DMS 273 (cell line): ENCODE measurements at regions not wholly inside any gene's neighbourhood (a gene's known extent, or its start where the extent isn't known, plus 50 kb on each side); places are given as distances from the start of the nearest gene placed in this dataset.
"Not testable (repeated sequence)": the region's sequence is repeated elsewhere in the genome, so short reads cannot be mapped to it uniquely, and the experiment has no call there.

Source experiments
- DNase-seq: peaks from one replicate; lab custom pipeline; 2025; ENCODE audit not compliant: unreplicated experiment; lab: John Stamatoyannopoulos, UW

DNA sequence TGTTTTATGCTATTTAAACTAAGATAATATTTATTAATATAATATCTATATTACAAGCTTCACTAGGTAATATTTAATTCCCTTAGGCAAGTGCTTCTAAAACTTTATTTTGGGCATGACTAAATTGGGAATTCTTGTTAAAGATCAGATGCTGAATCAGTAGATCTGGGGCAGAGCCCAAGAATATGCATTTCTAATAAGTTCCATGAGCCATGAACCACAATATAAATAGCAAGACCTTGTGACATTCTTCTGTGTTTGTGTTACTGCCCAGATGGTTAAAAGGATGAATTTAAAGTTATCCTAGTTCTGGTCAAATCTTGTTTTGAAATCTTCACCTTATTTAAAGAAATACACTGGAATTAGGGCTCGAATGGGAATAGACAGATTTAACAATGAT lies 258.4 kb upstream of the CACNA2D1 start:
- no peak for DNase-seq

DNA sequence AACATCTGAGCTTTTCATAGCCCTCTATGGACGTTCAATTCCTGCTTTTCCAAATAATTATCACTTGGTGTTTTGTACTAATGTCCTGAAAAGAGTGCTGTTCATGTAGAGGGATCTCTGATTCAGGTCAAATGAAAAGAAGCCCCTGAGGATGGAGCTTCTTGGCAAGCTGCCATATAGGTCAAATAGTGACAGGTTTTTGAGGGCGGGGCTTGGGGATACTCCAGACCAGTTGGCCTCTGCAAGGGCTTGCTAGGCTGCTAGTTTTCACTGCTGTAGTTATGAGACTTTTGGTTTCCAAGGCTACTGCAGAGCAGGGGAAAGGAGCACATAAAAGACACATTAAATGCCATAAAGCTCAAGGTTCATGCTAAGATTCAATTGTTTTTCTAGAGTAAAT lies 257.2 kb upstream of the CACNA2D1 start:
- DNase-seq, result peak; percentile 79

DNA sequence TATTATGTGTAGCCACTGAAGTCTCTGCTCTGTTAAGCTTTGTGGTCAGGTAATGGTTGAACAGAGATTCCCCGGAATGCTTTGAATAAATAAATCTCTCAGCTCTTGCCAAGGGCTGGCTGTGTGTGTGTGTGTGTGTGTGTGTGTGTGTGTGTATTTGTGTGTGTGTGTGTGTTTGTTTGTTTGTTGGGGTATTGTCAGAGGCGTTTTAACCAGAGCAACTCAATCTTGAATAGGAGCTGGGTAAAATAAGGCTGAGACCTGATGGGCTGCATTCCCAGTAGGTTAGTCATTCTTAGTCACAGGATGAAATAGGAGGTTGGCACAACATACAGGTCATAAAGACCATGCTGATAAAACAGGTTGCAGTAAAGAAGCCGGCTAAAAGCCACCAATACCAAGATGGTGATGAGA lies 256.2 kb upstream of the CACNA2D1 start:
- peak; percentile 17 for DNase-seq

DNA sequence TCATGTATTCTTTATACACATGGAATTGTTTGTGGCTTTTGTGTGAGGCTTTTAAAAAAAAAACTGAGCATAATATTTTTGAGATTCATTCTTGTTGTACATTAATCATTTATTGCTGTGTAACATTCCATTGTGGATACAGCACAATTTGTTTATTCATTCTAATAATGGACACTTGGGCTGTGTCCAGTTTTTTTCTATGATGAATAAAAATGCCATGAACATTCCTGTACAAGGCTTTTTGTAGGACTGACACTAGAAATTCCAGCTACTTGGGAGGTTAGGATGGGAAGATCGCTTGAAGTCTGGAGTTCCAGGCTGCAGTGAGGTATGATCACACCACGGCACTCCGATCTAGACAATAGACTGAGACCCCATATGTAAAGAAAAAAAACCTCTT lies 254.3 kb upstream of the CACNA2D1 start:
- no peak for DNase-seq

DNA sequence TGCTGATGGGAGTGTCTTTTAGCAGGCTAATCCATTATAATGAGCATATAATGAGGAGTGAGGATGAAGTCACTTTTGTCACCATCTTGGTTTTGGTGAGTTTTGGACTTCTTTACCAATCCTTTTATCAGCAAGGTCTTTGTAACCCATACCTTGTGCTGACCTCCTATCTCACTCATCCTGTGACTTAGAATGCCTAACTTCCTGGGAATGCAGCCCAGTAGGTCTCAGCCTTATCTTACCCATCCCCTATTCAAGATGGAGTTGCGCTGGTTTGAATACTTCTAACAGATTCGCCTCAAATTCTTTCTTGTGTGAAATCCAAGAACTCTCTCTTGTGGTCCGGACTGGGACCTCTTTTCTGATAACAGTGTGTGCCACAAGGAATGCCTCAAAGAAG lies 253.1 kb upstream of the CACNA2D1 start:
- no peak for DNase-seq

DNA sequence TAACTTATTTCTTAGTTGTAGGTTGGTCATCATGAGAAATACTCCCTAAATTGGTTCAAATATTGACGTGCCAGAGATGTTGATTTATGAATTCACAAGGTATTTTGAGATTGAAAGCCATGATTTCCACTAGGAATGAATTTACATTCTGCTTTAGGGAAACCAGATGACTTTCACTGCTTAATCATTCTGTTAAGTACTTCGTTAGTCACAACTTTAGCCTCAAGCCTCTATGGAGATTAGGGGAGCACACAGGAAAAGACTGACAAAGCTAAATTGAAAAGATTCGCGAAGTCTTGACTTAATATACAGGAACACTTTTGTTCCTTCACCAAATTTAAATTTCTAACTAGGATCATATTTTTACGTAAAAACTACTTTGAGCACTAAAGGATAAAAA lies 250.4 kb upstream of the CACNA2D1 start:
- no peak for DNase-seq

DNA sequence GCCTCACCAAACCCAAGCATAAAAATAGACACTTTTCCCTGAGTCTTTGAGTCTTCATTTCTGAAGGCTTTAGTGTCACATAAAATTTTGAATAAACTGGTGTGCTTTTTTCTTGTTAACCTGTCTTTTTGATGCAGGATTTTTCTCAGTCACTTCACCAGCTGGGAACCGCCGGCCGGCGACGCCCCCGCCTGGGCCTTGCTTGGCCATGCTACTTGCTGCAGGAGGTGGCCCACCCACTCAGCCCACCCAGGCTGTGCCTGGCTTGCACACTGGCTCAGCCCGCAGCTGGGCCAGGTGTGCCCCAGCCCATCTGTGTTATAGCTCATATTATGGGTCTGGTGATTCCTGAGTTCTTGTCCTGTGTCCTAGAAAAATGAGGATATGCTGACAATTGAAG lies 247.4 kb upstream of the CACNA2D1 start:
- DNase-seq, result no peak

DNA sequence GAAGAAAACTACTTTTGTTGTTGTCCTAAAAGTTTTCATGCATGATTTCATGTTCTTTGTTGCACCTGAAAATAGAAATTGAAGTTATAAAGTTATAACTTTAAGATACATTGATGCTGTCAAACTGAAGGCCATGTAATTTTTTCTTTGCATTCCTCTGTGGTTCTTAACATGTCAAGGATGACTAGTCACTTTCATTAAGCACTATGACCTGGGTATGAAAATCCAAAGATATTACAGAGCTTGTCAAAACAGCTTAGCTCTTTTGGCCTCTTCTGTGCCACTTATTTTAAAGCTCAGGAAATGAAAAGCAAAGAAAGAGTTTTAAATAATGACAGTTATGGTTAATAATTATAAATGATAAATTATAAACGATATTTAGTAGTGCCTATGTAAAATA lies 241.6 kb upstream of the CACNA2D1 start:
- no peak for DNase-seq

DNA sequence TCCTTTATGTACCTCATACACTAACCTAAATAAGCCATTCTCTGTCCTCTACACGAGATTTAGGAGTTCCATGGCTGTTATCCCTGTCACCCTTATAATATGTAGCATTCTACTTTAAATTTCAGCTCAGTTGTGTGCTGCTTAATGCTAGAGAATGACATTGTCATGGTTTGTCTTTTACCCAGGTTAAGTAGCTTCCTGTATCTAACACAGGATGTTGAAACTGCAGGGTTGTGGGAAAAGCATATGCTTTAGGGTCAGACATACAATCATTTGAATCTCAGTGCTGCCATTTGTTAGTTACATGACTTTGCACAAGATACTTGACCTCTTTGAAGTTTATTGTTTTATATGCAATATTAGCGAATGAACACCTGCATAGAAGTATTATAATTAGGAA lies 235.1 kb upstream of the CACNA2D1 start:
- no peak for DNase-seq

DNA sequence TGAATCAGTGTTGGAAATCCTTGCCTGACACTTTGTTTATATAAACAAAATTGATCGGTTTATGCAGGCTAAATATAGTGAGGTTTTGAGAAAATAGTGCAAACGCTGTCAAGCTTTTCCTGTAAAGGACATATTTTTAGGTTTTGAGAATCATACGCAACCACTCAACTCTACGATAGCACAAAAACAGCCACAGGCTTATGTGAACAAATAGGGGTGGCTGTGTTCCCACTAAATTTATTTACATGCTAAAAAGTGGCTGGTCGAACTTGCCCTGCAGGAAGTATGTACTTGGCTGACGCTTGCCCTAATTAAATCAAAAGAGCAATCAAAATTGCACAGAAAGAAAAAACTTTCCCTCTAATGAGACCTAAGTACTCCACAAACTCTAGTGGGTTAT lies 234.7 kb upstream of the CACNA2D1 start:
- DNase-seq, result no peak

DNA sequence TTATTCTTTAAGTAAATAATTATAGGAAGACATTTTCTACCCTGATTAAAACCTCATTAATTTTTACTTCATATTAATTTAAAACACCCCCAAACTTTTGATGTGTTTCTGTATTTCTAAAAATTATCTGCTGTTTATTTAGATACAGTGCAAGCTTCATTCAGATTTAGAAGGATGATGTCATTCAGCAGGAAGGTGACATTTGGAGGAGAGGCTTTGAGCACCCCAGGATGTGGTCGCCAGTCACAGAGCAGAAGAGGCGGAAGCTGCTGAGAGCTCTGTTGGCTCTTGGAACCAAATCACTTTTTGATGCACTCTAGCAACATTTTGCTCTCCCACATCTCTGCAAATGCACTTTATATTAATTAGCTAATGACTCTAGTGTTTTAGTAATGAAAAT lies 233.9 kb upstream of the CACNA2D1 start:
- peak; percentile 28 for DNase-seq

DNA sequence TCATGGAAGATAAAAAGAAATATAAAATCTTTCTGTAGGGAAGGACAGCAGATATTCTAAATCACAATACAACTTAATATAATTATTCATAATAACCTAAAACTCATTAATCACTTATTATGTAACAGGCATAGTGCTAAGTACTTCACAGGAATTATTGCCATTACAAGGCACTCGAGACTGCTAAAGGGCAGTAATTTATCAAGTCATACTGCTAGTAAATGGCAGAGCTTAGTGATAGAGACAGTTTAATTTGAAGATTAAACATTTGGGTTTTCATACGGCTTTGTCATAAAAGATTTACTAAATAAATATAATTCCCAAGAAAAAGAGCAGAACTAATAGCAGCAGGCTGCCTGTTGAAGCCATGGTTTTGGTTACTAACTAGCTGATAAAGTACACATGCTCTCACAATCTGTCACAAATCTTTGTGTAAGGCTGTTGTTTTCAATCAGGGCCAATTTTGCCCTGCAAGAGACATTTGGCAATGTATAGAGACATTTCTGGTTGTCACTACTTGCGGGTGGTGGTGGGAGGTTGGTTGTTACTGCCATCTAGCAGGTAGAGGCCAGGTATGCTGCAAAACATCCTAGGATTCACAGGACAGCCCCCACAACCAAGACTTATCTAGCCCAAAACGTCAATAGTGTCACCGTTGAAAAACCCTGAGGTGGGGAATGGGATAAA lies 233.3 kb upstream of the CACNA2D1 start:
- DNase-seq, result peak; percentile 59

DNA sequence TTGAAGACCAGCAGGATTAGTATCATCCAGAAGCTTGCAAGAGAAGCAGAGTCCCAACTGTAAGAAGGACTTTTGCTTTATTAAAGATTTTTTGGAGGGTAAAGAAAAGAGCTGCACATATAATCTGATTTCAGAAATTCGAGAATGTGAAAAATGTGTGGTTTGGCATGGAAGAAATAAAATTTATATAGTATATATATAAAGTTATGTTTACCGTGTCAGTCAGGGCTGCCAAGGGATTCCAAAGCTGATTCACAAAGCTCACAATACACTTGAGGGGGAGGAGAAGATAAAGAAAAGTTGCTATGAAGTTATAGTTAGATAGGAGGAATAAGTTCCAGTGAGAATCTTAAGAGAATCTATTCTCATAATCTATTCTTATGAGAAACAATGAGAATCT lies 231.8 kb upstream of the CACNA2D1 start:
- no peak for DNase-seq

DNA sequence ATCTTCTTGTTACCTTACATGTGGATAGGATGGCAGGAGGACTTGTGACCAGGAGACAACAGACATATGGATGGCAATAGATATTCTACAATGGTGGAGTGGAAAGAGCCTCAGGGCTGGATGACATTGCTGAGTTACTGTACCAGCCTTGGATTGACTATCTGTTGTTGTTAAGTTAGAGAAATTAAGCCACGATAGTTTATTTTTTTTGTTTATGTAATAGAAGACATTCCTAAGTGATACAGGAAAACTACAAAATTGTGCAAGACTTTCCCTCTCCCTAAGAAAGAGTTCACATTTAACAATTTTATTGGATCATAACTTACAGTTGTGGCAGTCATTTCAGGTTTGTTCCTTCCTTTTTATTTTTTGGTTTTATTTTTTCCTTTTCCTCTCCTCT lies 230.7 kb upstream of the CACNA2D1 start:
- no peak for DNase-seq

DNA sequence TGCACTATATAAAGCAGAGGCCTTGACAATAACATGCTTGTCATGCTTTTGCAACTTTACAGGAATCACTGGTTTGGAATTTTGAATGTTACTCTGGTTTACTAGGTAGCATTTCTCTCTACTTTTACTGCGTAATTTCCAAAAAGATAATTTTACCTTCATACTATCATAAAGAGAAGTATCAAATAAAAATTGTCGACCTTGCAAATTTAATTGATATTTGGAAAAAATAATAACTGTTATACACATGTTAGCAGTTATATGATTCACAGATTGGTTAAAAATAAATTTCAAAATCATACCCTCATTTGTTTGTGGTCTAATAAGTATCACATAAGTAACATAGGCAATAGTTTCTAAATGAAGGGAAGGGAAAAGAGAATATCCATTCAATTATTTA lies 228.5 kb upstream of the CACNA2D1 start:
- DNase-seq, result no peak

DNA sequence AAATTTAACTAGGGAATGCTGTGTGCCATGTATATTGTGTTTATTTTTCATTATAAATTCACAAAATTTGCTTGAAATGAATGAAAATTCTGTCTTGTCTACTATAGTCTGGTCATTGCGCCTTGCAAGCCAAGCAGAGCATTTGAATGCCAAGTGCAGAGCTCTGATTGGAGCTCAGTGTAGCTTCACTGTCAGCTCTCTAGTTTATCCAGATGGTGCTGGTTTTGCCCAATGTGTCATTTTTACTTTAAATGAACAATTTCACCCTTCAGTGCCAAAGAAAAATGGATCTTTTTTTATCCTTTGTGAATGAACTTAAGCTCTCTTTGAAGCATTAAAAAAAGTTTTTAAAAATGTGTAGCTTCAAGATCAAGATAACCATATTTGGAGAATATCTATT lies 225.6 kb upstream of the CACNA2D1 start:
- DNase-seq, result no peak

DNA sequence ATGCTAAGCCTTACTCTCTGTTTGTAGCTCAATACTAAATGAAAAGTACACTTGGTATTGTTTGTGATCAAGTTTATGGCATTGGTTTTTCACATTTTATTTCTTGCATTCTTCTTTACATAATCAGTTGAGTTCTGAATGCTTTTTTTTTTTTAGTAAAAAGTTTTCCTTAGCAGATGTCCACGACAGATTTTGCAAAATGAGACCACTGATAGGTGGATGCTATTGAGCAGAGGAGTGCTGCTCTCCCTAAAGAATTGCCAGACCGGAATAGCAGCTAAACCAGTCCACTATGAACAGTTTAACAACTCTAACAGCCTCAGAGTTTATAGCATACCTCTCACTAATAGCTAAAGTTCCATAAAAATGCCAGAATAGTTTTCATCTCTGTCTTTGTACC lies 225.1 kb upstream of the CACNA2D1 start:
- DNase-seq, result no peak

DNA sequence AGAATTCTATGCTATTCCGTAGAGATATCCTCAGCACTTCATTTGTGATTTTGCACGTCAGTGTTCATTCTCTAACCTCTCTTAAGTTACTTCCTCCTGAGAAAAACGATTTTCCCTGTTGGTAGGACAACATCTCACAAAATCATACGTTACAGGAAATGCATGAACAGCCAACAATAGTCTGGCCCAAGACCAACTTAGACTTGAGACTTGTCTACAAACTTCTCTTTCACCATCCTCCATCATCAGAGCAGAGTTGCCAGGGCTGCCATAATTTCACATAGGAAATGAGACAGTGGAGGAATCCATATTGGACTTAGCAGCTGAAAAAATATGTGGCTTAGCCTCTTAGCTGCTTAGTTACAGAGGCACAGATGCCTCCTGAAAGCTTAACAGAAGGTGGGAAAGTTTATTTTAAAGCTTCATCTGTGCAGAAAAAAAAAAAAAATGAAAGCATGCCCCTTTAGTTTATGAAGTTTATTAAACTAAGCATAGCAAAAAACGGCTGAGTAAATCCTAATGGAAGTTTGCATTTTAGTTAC lies 222.5 kb upstream of the CACNA2D1 start:
- peak; percentile 47 for DNase-seq

DNA sequence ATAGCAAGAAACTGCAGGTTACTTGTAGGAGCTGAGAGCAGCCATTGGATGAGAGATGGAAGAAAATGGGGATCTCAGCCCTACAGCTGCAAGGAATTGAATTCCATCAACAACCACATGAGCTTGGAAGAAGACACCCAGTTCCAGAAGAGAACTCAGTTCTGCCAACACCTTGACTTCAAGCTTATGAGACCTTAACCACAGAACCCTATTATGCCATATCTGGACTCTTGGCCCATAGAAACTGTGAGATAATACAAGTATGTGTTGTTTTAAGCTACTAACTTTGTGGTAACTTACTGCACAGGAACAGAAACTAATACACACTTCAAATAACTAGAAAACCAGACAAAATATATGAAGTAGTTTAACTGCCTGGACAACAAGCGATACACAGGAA lies 212.4 kb upstream of the CACNA2D1 start:
- no peak for DNase-seq

DNA sequence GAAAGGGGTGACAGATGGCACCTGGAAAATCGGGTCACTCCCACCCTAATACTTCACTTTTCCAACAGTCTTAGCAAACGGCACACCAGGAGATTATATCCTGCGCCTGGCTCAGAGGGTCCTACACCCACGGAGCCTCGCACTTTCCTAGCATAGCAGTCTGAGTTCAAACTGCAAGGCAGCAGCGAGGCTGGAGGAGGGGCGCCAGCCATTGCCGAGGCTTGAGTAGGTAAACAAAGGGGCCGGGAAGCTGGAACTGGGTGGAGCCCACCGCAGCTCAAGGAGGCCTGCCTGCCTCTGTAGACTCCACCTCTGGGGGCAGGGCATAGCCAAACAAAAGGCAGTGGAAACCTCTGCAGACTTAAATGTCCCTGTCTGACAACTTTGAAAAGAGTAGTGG lies 206.5 kb upstream of the CACNA2D1 start:
- DNase-seq, result not testable (repeated sequence)

DNA sequence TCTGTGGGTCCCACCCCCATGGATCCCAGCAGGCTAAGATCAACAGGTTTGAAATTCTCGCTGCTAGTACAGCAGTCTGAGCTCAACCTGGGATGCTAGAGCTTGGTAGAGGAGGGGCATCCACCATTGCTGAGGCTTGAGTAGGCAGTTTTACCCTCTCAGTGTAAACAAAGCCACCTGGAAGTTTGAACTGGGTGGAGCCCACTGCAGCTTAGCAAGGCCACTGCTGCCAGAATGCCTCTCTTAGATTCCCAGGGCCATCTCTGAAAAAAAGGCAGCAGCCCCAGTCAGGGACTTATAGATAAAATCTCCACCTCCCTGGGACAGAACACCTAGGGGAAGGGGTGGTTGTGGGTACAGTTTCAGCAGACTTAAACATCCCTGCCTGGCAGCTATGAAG lies 190.0 kb upstream of the CACNA2D1 start:
- peak; percentile 57 for DNase-seq

DNA sequence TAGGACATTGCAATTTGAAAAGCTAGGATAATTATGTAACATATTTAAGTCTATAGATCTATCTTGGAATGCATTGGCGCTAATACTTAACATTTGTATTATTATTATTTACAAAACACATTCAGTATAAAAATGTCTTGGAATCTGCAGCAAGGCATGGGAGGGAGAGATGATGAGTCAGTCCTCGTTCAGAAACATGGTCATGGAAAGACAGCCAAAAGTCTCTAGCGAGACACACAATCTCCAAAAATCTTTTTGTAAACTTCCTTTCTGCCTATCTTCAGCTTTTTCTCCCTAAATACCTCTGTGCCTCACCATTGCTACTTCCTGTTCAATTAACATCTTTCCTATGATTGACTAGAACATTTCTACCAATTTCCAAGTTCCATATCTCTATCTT lies 188.4 kb upstream of the CACNA2D1 start:
- DNase-seq, result no peak

DNA sequence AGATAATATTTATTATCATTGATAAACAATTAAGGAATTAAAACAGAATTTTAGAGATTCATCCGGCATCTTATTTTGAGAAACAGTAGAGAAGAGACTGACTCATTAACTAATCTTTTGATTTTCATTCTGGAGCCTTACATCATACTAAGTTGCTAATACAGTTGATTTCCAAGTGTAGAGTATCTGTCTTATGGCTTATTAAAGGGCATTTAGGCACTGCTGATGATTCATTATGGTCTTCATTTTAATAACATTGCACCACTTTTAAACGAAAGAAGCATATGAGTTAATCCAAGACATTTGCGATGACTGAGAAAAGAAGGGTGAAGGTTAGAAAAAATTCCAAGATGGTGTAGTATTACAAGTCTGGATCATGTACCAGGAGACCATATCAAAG lies 186.0 kb upstream of the CACNA2D1 start:
- no peak for DNase-seq
